Calu3 (cell line): ENCODE measurements at regions not wholly inside any gene's neighbourhood (a gene's known extent, or its start where the extent isn't known, plus 50 kb on each side); places are given as distances from the start of the nearest gene placed in this dataset.

Source experiments
- BruUV-seq: library from RNA; stranded (reverse); fragments of 400-500 nt; replicated peaks from 2 replicates; lab custom pipeline; 2021; lab: Mats Ljungman, UMichigan
- CTCF ChIA-PET: fragments of 300-600 bp; sonication (Branson Sonifier 250); formaldehyde crosslinking; loops from one replicate; lab custom pipeline; 2022; ENCODE audit warnings: antibody characterized with exemption; lab: Charles Lee
- DNase-seq: peaks from one replicate; pipeline ENCODE4 v3.0.0; 2022
- H3K27ac Mint-ChIP-seq: one replicate; pipeline ENCODE4 v1.8.0; 2022; ENCODE audit warnings: mixed read lengths; ENCODE audit not compliant: unreplicated experiment
- H3K27me3 Mint-ChIP-seq: one replicate; pipeline ENCODE4 v1.8.0; 2022; ENCODE audit warnings: mixed read lengths; ENCODE audit not compliant: unreplicated experiment
- H3K36me3 Mint-ChIP-seq: one replicate; pipeline ENCODE4 v1.8.0; 2022; ENCODE audit warnings: mild to moderate bottlenecking, moderate library complexity, mixed read lengths; ENCODE audit not compliant: insufficient read depth, unreplicated experiment
- H3K4me1 Mint-ChIP-seq: one replicate; pipeline ENCODE4 v1.8.0; 2022; ENCODE audit warnings: mild to moderate bottlenecking, low read depth, mixed read lengths; ENCODE audit not compliant: unreplicated experiment
- H3K4me3 Mint-ChIP-seq: one replicate; pipeline ENCODE4 v1.8.0; 2022; ENCODE audit warnings: mild to moderate bottlenecking, low read depth, moderate library complexity, mixed read lengths; ENCODE audit not compliant: unreplicated experiment
- H3K9me3 Mint-ChIP-seq: one replicate; pipeline ENCODE4 v1.8.0; 2022; ENCODE audit warnings: low read depth, mixed read lengths; ENCODE audit not compliant: unreplicated experiment
- CTCF ChIP-seq: fragments of 200-600 bp; IDR thresholded peaks from one replicate; pipeline ENCODE4 v1.8.0; 2022; ENCODE audit warnings: antibody characterized with exemption; ENCODE audit not compliant: unreplicated experiment
- intact Hi-C: fragments of 100-400 bp; cut with micrococcal nuclease; formaldehyde crosslinking; loops from one replicate; pipeline ENCODE4 v1.10.0; 2022; ENCODE audit not compliant: unreplicated experiment

DNA sequence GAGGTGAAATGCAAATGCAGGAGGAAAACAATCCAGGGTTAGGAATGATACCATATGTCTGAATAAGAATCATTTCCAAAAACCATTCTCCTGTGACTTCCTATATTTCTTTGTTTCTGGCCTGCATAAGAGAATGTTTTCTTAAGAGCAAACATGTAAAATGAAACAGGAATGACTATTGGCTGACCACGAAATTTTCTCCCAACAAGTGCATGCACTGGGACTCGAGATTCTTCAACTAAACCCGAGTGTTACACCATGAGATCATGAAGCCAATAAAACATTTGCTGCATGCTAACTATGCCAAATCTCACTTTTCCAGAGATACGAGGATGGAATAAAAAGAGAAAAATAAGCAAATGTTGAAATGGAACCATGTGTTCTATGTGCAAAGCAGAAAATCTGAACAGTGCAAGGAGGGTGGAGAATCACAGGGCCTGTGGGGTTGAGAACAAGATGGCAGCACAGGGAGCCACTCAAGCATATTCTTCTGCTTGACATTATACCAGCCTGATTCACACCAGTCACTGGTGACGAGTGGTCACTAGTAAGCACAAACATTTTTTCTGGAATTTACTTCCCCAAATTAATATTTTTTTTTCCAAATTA lies 212.2 kb upstream of the FOXA2 start:
- no peaks in the 10 kb centered on the region for H3K9me3 Mint-ChIP-seq
- H3K36me3 Mint-ChIP-seq = no peaks in the 10 kb centered on the region
- CTCF ChIA-PET = interaction anchor here (0.6 kb wide), 1 partner anchor 1153 kb away, joined by 3 read pairs; no protein-coding TSS in a partner anchor
- no peak overlapping the region for H3K4me3 Mint-ChIP-seq
- H3K27me3 Mint-ChIP-seq = no peaks in the 10 kb centered on the region
- no peak for DNase-seq
- BruUV-seq = no TSS peak
- intact Hi-C loops = loop anchor here (10.0 kb wide), 1 partner anchor 82 kb away; no protein-coding TSS in a partner anchor
- TF ChIP-seq CTCF = no peak
- H3K27ac Mint-ChIP-seq = no peak overlapping the region
- H3K4me1 Mint-ChIP-seq = peaks cover 32% of the 10 kb centered on the region

DNA sequence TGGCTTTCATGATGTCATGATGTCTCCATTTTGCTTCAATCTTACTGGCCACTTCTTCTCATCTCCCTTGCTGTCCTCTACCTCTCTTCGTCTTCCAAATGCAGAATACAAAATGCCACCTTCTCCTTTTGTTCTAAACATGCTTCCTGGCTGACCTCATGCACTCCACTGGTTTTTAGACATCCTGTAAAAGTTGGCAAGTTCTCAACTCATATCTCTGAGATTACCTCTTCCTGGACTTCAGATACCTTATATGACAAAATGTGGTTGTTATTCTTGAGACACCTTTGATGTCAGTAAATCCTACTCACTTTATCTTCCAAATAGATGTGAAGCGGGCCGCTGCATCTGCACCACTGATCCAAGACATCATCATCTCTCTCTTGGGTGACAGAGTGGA lies 212.7 kb upstream of the FOXA2 start:
- peaks cover 3% of the 10 kb centered on the region for H3K27me3 Mint-ChIP-seq
- H3K9me3 Mint-ChIP-seq = no peaks in the 10 kb centered on the region
- CTCF ChIA-PET = no interaction called here
- no peaks in the 10 kb centered on the region for H3K36me3 Mint-ChIP-seq
- intact Hi-C loops = loop anchor here (10.0 kb wide), 1 partner anchor 82 kb away; no protein-coding TSS in a partner anchor
- no peak for DNase-seq
- H3K27ac Mint-ChIP-seq = no peak overlapping the region
- TF ChIP-seq CTCF = no peak
- H3K4me1 Mint-ChIP-seq = peaks cover 32% of the 10 kb centered on the region
- no TSS peak for BruUV-seq
- no peak overlapping the region for H3K4me3 Mint-ChIP-seq

GRCh38 chr20:22799687-22800086 lies 215.3 kb upstream of the FOXA2 start:
- no peaks in the 10 kb centered on the region for H3K9me3 Mint-ChIP-seq
- no peak for TF ChIP-seq CTCF
- intact Hi-C loops = loop anchor here (10.0 kb wide), 1 partner anchor 85 kb away; no protein-coding TSS in a partner anchor
- peaks cover 24% of the 10 kb centered on the region for H3K4me1 Mint-ChIP-seq
- CTCF ChIA-PET = no interaction called here
- no peak for DNase-seq
- no TSS peak for BruUV-seq
- H3K4me3 Mint-ChIP-seq = no peak overlapping the region
- H3K27me3 Mint-ChIP-seq = peaks cover 14% of the 10 kb centered on the region
- H3K27ac Mint-ChIP-seq = no peak overlapping the region
- no peaks in the 10 kb centered on the region for H3K36me3 Mint-ChIP-seq

DNA sequence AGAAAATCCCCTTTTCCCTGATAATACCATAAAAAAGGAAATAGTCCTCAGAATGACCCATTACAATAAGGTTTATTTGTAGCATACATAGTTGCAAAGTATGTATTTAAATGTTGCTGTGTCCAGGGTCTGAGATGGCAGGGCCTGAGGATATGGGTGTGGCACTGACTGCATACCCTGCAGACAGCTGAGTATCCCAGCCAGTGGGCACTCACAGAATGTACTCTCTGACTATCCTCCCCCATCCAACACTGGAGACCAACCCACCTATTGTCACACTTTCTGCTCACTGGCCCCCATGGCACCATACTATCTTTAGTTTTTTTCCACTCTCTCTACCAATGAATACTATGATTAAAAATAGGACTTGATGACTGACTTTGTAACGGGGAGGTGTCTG lies 215.8 kb upstream of the FOXA2 start:
- Mint-ChIP-seq H3K9me3 (no peaks in the 10 kb centered on the region), H3K27me3 (peaks cover 14% of the 10 kb centered on the region), H3K4me3 (no peak overlapping the region), H3K36me3 (no peaks in the 10 kb centered on the region), H3K4me1 (peaks cover 20% of the 10 kb centered on the region), H3K27ac (no peak overlapping the region)
- no peak for TF ChIP-seq CTCF
- no TSS peak for BruUV-seq
- intact Hi-C loops = no loop called here
- CTCF ChIA-PET = no interaction called here
- DNase-seq = no peak
